ENCODE measurements at regions not wholly inside any gene's neighbourhood (a gene's known extent, or its start where the extent isn't known, plus 50 kb on each side); places are given as distances from the start of the nearest gene placed in this dataset.

DNA sequence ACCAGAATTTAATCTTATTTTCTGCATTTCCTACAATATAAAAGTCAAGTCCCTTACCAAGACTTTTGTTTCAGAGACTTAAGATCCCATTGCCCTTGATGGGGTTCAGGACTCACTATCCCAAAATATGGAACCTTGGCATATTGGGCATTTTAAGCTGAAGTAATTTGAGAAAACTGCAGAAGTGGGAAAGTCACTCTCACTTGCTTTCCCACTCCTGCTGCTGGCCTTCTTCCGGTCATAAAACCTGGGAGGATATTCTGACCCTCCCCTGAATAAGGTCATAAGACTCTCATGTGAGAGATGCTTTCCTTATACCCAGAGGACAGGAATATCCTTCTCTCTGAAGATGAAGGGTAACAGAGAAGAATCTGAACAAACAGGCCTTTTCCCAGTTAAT, 92.8 kb upstream of the IFNGR1 start:
- intact Hi-C loops (cut with micrococcal nuclease; ENCODE audit: unreplicated experiment): loop anchor here (5.0 kb wide), 2 partner anchors 235 to 470 kb away; no protein-coding TSS in a partner anchor
- H3K4me3 ChIP-seq (ENCODE audit: low read depth, low read length, poor library complexity, severe bottlenecking): no peak overlapping the region
- DNase-seq (ENCODE audit: low spot score): no peak
- no peak for TF ChIP-seq EZH2 (IDR thresholded peaks at IDR 0.05; ENCODE audit: borderline replicate concordance, low read depth, low read length, poor library complexity, severe bottlenecking)
- TF ChIP-seq, protein P1, sequence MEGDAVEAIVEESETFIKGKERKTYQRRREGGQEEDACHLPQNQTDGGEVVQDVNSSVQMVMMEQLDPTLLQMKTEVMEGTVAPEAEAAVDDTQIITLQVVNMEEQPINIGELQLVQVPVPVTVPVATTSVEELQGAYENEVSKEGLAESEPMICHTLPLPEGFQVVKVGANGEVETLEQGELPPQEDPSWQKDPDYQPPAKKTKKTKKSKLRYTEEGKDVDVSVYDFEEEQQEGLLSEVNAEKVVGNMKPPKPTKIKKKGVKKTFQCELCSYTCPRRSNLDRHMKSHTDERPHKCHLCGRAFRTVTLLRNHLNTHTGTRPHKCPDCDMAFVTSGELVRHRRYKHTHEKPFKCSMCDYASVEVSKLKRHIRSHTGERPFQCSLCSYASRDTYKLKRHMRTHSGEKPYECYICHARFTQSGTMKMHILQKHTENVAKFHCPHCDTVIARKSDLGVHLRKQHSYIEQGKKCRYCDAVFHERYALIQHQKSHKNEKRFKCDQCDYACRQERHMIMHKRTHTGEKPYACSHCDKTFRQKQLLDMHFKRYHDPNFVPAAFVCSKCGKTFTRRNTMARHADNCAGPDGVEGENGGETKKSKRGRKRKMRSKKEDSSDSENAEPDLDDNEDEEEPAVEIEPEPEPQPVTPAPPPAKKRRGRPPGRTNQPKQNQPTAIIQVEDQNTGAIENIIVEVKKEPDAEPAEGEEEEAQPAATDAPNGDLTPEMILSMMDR (conservative IDR thresholded peaks at IDR 0.05; ENCODE audit: low read depth, low read length): no peak
- H3K27me3 ChIP-seq (replicated peaks; ENCODE audit: insufficient read depth, low read depth, low read length, poor library complexity): no peaks in the 10 kb centered on the region
- H3K9me3 ChIP-seq (ENCODE audit: low read depth, low read length, poor library complexity, severe bottlenecking): no peaks in the 10 kb centered on the region
- BruUV-seq (replicated peaks): no TSS peak
- no peaks in the 10 kb centered on the region for H3K36me3 ChIP-seq (ENCODE audit: insufficient read depth, low read length, poor library complexity, severe bottlenecking)
- peaks cover 14% of the 10 kb centered on the region for H3K4me1 ChIP-seq (ENCODE audit: insufficient read depth, low read length, poor library complexity, severe bottlenecking)
- no peak overlapping the region for H3K27ac ChIP-seq (ENCODE audit: low read depth, low read length, poor library complexity, severe bottlenecking)
- POLR2A ChIA-PET (ENCODE audit: low non-redundant PET): no interaction called here
- CTCF ChIA-PET: no interaction called here

DNA sequence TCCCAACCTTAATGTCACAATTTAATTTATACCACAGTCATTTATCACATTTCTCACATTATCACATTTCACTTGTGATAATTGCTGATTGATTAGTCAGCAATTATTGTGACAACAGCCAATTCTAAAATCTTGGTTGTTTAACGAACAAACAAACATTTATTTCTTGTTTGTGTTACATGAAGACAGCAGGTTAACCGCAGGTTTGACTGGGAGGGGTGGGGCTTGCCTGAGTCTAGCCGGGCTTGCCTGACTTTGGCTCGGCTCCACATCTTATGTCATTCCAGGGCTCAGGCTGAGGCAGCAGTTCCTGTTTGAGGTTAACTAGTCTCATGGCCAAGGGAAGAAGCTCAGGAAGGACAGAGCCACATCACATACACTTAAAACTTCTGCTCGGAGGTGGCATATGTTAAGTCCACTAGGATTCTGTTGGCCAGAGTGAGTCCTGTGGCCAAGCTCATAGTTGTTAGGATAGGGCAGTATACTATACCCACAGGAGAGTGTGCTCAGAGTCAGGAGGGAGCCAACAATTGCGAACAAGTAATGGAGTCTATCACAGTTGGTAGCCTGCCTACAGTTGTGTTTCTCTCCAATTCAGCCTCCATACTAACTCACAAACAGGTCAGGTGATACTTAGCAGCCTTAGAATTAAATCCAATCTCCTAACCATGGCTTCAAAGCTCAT, 90.0 kb upstream of the IFNGR1 start:
- Histone ChIP-seq H3K4me1 (ENCODE audit: insufficient read depth, low read length, poor library complexity, severe bottlenecking) (peaks cover 14% of the 10 kb centered on the region), H3K36me3 (ENCODE audit: insufficient read depth, low read length, poor library complexity, severe bottlenecking) (no peaks in the 10 kb centered on the region), H3K27ac (ENCODE audit: low read depth, low read length, poor library complexity, severe bottlenecking) (no peak overlapping the region), H3K4me3 (ENCODE audit: low read depth, low read length, poor library complexity, severe bottlenecking) (no peak overlapping the region), H3K27me3 (replicated peaks; ENCODE audit: insufficient read depth, low read depth, low read length, poor library complexity) (no peaks in the 10 kb centered on the region), H3K9me3 (ENCODE audit: low read depth, low read length, poor library complexity, severe bottlenecking) (no peaks in the 10 kb centered on the region)
- POLR2A ChIA-PET (ENCODE audit: low non-redundant PET): no interaction called here
- no TSS peak for BruUV-seq (replicated peaks)
- TF ChIP-seq, protein P1 (conservative IDR thresholded peaks at IDR 0.05; ENCODE audit: low read depth, low read length): no peak
- TF ChIP-seq EZH2 (IDR thresholded peaks at IDR 0.05; ENCODE audit: borderline replicate concordance, low read depth, low read length, poor library complexity, severe bottlenecking): no peak
- DNase-seq (ENCODE audit: low spot score): peak; percentile 67
- CTCF ChIA-PET: no interaction called here
- intact Hi-C loops (cut with micrococcal nuclease; ENCODE audit: unreplicated experiment): no loop called here

DNA sequence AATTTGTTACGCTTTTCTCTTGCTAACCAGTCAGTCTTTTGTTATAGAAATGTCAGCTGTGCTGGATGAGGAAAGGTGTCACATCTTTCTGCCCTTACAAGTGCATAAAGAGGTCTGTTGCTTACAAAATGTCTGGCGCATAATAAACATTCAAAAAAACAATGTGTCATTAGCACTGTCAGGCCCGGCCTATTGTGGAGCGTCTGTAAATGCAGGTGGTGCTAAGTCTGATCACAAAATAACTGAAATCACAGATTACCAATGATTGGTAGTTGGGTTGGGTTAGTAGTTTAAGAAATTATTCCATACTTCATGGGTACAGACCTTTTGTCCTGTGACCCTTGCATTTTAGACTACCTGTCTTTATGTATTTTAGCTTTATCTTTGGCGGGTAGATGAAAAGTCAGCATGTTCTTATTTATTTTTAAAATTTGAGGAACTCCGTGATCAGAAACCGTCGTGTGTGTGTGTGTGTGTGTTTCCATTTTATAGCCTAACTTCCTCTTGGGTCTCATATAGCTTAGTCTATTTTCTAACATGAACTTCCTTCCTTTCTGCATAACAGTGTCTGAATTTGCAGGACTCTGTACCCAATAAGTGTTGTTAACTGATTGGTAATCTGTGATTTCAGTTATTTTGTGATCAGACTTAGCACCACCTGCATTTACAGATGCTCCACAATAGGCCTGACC, 88.1 kb upstream of the IFNGR1 start:
- Histone ChIP-seq H3K4me3 (ENCODE audit: low read depth, low read length, poor library complexity, severe bottlenecking) (no peak overlapping the region), H3K36me3 (ENCODE audit: insufficient read depth, low read length, poor library complexity, severe bottlenecking) (no peaks in the 10 kb centered on the region), H3K9me3 (ENCODE audit: low read depth, low read length, poor library complexity, severe bottlenecking) (no peaks in the 10 kb centered on the region), H3K27me3 (replicated peaks; ENCODE audit: insufficient read depth, low read depth, low read length, poor library complexity) (no peaks in the 10 kb centered on the region), H3K4me1 (ENCODE audit: insufficient read depth, low read length, poor library complexity, severe bottlenecking) (peaks cover 6% of the 10 kb centered on the region), H3K27ac (ENCODE audit: low read depth, low read length, poor library complexity, severe bottlenecking) (no peak overlapping the region)
- TF ChIP-seq EZH2 (IDR thresholded peaks at IDR 0.05; ENCODE audit: borderline replicate concordance, low read depth, low read length, poor library complexity, severe bottlenecking): no peak
- no TSS peak for BruUV-seq (replicated peaks)
- CTCF ChIA-PET: interaction anchor here (0.5 kb wide), 1 partner anchor 115 kb away, joined by 3 read pairs; no protein-coding TSS in a partner anchor
- no peak for DNase-seq (ENCODE audit: low spot score)
- POLR2A ChIA-PET (ENCODE audit: low non-redundant PET): no interaction called here
- intact Hi-C loops (cut with micrococcal nuclease; ENCODE audit: unreplicated experiment): no loop called here
